ENCODE measurements at regions not wholly inside any gene's neighbourhood (a gene's known extent, or its start where the extent isn't known, plus 50 kb on each side); places are given as distances from the start of the nearest gene placed in this dataset.

DNA sequence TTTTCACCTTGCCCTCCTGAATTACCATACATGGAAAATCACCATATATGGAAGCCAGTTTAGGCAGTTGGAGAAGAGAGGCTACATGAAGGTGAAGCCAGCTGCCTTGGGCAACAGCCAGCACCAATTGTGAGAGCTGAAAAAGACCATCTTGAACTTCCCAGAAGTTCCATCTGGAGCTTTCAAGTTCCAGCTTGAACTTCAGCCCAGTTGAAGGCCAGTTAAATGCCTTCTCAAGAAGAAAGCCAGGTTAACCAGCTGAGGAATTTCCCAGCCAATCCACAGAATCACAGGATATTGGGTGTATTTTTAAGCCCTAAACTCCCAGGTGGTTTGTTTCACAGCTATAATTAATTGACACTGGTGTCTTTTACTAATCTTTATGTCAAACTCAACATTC lies 713.6 kb upstream of the MIR17HG start:
- Histone ChIP-seq H3K36me3 (ENCODE audit: low read depth, low read length) (no peaks in the 10 kb centered on the region), H3K9me3 (ENCODE audit: low read length) (no peaks in the 10 kb centered on the region), H3K4me2 (ENCODE audit: low read length) (no peak overlapping the region), H2AFZ (ENCODE audit: low read length) (no peak overlapping the region), H3K9me2 (replicated peaks; ENCODE audit: low read length) (no peaks in the 10 kb centered on the region), H3K27me3 (ENCODE audit: low read length) (no peaks in the 10 kb centered on the region), H3F3A (ENCODE audit: low read length, unreplicated experiment) (no peaks in the 10 kb centered on the region), H3K4me1 (ENCODE audit: insufficient read depth, low read length) (no peaks in the 10 kb centered on the region), H4K20me1 (ENCODE audit: low read length) (no peaks in the 10 kb centered on the region), H3K4me3 (ENCODE audit: low read length) (no peak overlapping the region), H3K9ac (ENCODE audit: low read length) (no peak overlapping the region), H3K79me2 (ENCODE audit: low read length) (no peaks in the 10 kb centered on the region), H3K27ac (ENCODE audit: low read length) (no peak overlapping the region)
- ChIA-PET POLR2A (ENCODE audit: unreplicated experiment) (no interaction called here), CTCF (no interaction called here)
- ATAC-seq (no peak), DNase-seq (no peak)
- TF ChIP-seq EZH2 (IDR thresholded peaks at IDR 0.05; ENCODE audit: low read length, unreplicated experiment) (no peak), EZH2phosphoT487 (IDR thresholded peaks at IDR 0.05; ENCODE audit: borderline replicate concordance, low read length) (no peak)
- TF ChIP-seq, protein P1, sequence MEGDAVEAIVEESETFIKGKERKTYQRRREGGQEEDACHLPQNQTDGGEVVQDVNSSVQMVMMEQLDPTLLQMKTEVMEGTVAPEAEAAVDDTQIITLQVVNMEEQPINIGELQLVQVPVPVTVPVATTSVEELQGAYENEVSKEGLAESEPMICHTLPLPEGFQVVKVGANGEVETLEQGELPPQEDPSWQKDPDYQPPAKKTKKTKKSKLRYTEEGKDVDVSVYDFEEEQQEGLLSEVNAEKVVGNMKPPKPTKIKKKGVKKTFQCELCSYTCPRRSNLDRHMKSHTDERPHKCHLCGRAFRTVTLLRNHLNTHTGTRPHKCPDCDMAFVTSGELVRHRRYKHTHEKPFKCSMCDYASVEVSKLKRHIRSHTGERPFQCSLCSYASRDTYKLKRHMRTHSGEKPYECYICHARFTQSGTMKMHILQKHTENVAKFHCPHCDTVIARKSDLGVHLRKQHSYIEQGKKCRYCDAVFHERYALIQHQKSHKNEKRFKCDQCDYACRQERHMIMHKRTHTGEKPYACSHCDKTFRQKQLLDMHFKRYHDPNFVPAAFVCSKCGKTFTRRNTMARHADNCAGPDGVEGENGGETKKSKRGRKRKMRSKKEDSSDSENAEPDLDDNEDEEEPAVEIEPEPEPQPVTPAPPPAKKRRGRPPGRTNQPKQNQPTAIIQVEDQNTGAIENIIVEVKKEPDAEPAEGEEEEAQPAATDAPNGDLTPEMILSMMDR (conservative IDR thresholded peaks at IDR 0.05; ENCODE audit: low read depth, low read length) = no peak
- no TSS peak for BruUV-seq (replicated peaks)
- intact Hi-C loops (cut with micrococcal nuclease) = no loop called here

DNA sequence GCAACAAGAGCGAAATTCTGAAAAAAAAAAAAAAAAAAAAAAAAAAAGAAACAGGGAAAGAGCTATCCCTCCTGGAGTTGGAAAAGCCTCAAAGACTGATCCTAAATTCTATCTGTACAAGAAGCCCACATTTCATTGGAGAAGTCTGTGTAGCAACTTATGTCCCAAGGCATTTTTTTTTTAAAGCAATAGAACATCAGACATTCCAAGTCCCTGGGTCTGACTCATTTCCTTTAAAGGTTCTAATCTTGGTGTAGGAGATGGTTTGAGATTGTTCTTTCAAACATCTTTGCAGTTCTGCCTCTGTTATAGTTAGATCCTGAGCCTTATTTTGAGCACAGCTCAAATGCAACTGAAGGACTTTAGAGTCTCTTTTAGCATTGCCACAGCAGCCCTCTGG lies 706.5 kb upstream of the MIR17HG start:
- Histone ChIP-seq H3K4me1 (ENCODE audit: insufficient read depth, low read length) (no peaks in the 10 kb centered on the region), H3K79me2 (ENCODE audit: low read length) (no peaks in the 10 kb centered on the region), H3K9me2 (replicated peaks; ENCODE audit: low read length) (no peaks in the 10 kb centered on the region), H3K36me3 (ENCODE audit: low read depth, low read length) (no peaks in the 10 kb centered on the region), H3K27me3 (ENCODE audit: low read length) (no peaks in the 10 kb centered on the region), H3K4me3 (ENCODE audit: low read length) (no peak overlapping the region), H3K27ac (ENCODE audit: low read length) (no peak overlapping the region), H4K20me1 (ENCODE audit: low read length) (no peaks in the 10 kb centered on the region), H3K9me3 (ENCODE audit: low read length) (no peaks in the 10 kb centered on the region), H2AFZ (ENCODE audit: low read length) (no peak overlapping the region), H3K4me2 (ENCODE audit: low read length) (no peak overlapping the region), H3K9ac (ENCODE audit: low read length) (no peak overlapping the region), H3F3A (ENCODE audit: low read length, unreplicated experiment) (no peaks in the 10 kb centered on the region)
- BruUV-seq (replicated peaks) = no TSS peak
- intact Hi-C loops (cut with micrococcal nuclease) = no loop called here
- ChIA-PET POLR2A (ENCODE audit: unreplicated experiment) (no interaction called here), CTCF (interaction anchor here (0.6 kb wide), 1 partner anchor 43 kb away, joined by 7 read pairs; no protein-coding TSS in a partner anchor)
- TF ChIP-seq, protein P1 (conservative IDR thresholded peaks at IDR 0.05; ENCODE audit: low read depth, low read length) = no peak
- TF ChIP-seq EZH2 (IDR thresholded peaks at IDR 0.05; ENCODE audit: low read length, unreplicated experiment) (no peak), EZH2phosphoT487 (IDR thresholded peaks at IDR 0.05; ENCODE audit: borderline replicate concordance, low read length) (no peak)
- peak; percentile 32 for DNase-seq
- ATAC-seq = peak; percentile 40; the same call in 1 of the 2 replicates

DNA sequence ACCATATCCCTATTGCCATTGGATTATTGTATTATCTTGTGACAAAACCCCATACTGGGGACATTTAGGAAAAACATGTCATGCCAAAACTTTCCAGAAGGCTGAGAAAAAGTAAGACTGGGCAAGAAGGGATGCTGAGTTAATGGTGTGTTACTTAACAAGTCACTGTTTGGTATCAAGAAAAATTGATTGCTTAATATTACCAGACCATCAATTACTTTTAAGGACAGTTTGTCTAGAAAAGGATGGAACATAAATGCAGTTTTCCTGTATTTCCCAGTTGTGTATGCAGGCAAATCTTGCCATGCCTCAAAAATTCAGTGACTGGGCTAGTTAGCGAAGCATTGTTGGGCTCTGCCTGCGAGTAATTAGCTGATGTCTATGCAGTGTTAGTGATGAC lies 705.6 kb upstream of the MIR17HG start:
- ATAC-seq (no peak), DNase-seq (no peak)
- H3K4me2 ChIP-seq (ENCODE audit: low read length) = no peak overlapping the region
- H4K20me1 ChIP-seq (ENCODE audit: low read length) = no peaks in the 10 kb centered on the region
- ChIA-PET POLR2A (ENCODE audit: unreplicated experiment) (no interaction called here), CTCF (no interaction called here)
- TF ChIP-seq EZH2phosphoT487 (IDR thresholded peaks at IDR 0.05; ENCODE audit: borderline replicate concordance, low read length) (no peak), EZH2 (IDR thresholded peaks at IDR 0.05; ENCODE audit: low read length, unreplicated experiment) (no peak)
- TF ChIP-seq, protein P1 (conservative IDR thresholded peaks at IDR 0.05; ENCODE audit: low read depth, low read length) = no peak
- no peaks in the 10 kb centered on the region for H3K79me2 ChIP-seq (ENCODE audit: low read length)
- H3K27ac ChIP-seq (ENCODE audit: low read length) = no peak overlapping the region
- H3K9me2 ChIP-seq (replicated peaks; ENCODE audit: low read length) = no peaks in the 10 kb centered on the region
- no TSS peak for BruUV-seq (replicated peaks)
- no peak overlapping the region for H3K9ac ChIP-seq (ENCODE audit: low read length)
- no peaks in the 10 kb centered on the region for H3F3A ChIP-seq (ENCODE audit: low read length, unreplicated experiment)
- H3K27me3 ChIP-seq (ENCODE audit: low read length) = no peaks in the 10 kb centered on the region
- no peaks in the 10 kb centered on the region for H3K9me3 ChIP-seq (ENCODE audit: low read length)
- no peaks in the 10 kb centered on the region for H3K4me1 ChIP-seq (ENCODE audit: insufficient read depth, low read length)
- no peaks in the 10 kb centered on the region for H3K36me3 ChIP-seq (ENCODE audit: low read depth, low read length)
- intact Hi-C loops (cut with micrococcal nuclease) = no loop called here
- no peak overlapping the region for H2AFZ ChIP-seq (ENCODE audit: low read length)
- no peak overlapping the region for H3K4me3 ChIP-seq (ENCODE audit: low read length)
